Neural crest cell (in vitro differentiated cells): ENCODE measurements at regions not wholly inside any gene's neighbourhood (a gene's known extent, or its start where the extent isn't known, plus 50 kb on each side); places are given as distances from the start of the nearest gene placed in this dataset.

Source experiments
- DNase-seq: peaks from one replicate; pipeline ENCODE4 v3.0.0; 2021; ENCODE audit warnings: low read depth, mixed read lengths, low spot score
- H3K27ac Mint-ChIP-seq: one replicate; pipeline ENCODE4 v1.8.0; 2021; ENCODE audit warnings: mild to moderate bottlenecking, mixed read lengths; ENCODE audit not compliant: unreplicated experiment
- H3K27me3 Mint-ChIP-seq: 2 replicates; pipeline ENCODE4 v1.8.0; 2021; ENCODE audit warnings: low read depth, mild to moderate bottlenecking, mixed read lengths
- H3K36me3 Mint-ChIP-seq: 2 replicates; pipeline ENCODE4 v1.8.0; 2021; ENCODE audit warnings: low read depth, mild to moderate bottlenecking, mixed read lengths
- H3K4me1 Mint-ChIP-seq: 2 replicates; pipeline ENCODE4 v1.8.0; 2021; ENCODE audit warnings: mixed read lengths
- H3K4me3 Mint-ChIP-seq: one replicate; pipeline ENCODE4 v1.8.0; 2021; ENCODE audit warnings: mild to moderate bottlenecking, mixed read lengths
- H3K9me3 Mint-ChIP-seq: 2 replicates; pipeline ENCODE4 v1.8.0; 2021; ENCODE audit warnings: mixed read lengths
- TF ChIP-seq, protein P1 (sequence below): fragments of 200-600 bp; sonication (generic); conservative IDR thresholded peaks from 2 replicates; pipeline ENCODE4 v1.5.0; 2021; ENCODE audit warnings: antibody characterized with exemption, mild to moderate bottlenecking

DNA sequence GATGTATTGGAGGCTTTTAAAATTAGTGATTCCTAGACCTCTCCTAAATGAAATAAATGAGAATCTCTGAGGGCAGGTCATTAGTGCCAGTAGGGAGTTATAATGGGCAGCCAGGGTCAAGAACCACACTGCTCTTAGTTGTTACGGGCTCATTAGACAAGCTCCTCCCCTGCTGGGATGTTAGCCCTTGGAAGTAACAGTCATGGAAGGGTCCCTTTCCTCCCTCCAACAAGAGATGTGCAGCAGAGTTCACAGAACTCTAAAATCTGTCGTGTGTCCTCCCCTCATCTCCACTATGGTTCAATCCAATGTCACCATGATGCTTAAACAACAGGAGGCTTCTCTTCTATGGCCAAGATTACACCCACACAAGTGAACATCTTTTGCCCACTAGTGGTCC lies 419.5 kb downstream of the INSC start:
- TF ChIP-seq, protein P1, sequence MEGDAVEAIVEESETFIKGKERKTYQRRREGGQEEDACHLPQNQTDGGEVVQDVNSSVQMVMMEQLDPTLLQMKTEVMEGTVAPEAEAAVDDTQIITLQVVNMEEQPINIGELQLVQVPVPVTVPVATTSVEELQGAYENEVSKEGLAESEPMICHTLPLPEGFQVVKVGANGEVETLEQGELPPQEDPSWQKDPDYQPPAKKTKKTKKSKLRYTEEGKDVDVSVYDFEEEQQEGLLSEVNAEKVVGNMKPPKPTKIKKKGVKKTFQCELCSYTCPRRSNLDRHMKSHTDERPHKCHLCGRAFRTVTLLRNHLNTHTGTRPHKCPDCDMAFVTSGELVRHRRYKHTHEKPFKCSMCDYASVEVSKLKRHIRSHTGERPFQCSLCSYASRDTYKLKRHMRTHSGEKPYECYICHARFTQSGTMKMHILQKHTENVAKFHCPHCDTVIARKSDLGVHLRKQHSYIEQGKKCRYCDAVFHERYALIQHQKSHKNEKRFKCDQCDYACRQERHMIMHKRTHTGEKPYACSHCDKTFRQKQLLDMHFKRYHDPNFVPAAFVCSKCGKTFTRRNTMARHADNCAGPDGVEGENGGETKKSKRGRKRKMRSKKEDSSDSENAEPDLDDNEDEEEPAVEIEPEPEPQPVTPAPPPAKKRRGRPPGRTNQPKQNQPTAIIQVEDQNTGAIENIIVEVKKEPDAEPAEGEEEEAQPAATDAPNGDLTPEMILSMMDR: no peak
- peaks cover 6% of the 10 kb centered on the region for H3K9me3 Mint-ChIP-seq
- peak overlapping the region; percentile 12 for H3K27ac Mint-ChIP-seq
- H3K4me3 Mint-ChIP-seq: no peak overlapping the region
- H3K4me1 Mint-ChIP-seq: no peaks in the 10 kb centered on the region
- no peak for DNase-seq
- H3K27me3 Mint-ChIP-seq: no peaks in the 10 kb centered on the region
- no peaks in the 10 kb centered on the region for H3K36me3 Mint-ChIP-seq

GRCh38 chr11:15535414-15535813 lies 420.7 kb downstream of the INSC start:
- DNase-seq: no peak
- TF ChIP-seq, protein P1: no peak
- Mint-ChIP-seq H3K4me3 (no peak overlapping the region), H3K27ac (no peak overlapping the region), H3K27me3 (no peaks in the 10 kb centered on the region), H3K4me1 (peaks cover 3% of the 10 kb centered on the region), H3K36me3 (no peaks in the 10 kb centered on the region), H3K9me3 (peaks cover 6% of the 10 kb centered on the region)

GRCh38 chr11:15536438-15536837 lies 421.7 kb downstream of the INSC start:
- Mint-ChIP-seq H3K9me3 (peaks cover 6% of the 10 kb centered on the region), H3K4me3 (no peak overlapping the region), H3K36me3 (no peaks in the 10 kb centered on the region), H3K27ac (no peak overlapping the region), H3K4me1 (peaks cover 3% of the 10 kb centered on the region), H3K27me3 (no peaks in the 10 kb centered on the region)
- DNase-seq: no peak
- TF ChIP-seq, protein P1: no peak

DNA sequence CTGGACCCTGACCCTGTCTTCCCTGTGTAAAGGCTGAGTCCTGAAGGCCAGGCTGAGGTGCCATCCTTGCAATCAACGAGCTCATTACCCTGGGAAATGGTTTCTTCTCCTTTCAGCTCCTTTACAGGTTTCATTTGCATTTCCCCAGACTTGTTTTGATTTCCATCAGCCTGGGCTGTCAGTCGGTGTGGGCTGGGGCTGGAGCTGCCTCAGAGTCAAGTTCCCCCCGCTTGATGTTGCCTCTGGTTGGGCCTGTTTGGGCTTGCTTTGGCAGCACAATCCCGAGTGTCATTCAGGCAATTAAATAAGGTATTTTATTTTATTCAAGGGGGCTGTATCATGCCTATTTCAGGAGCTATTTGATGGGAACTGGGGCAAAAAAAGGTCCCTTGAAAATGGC lies 424.9 kb downstream of the INSC start:
- Mint-ChIP-seq H3K4me1 (peaks cover 3% of the 10 kb centered on the region), H3K27ac (no peak overlapping the region), H3K4me3 (no peak overlapping the region), H3K27me3 (no peaks in the 10 kb centered on the region), H3K36me3 (no peaks in the 10 kb centered on the region), H3K9me3 (peaks cover 3% of the 10 kb centered on the region)
- DNase-seq: no peak
- TF ChIP-seq, protein P1: no peak

GRCh38 chr11:15541079-15541478 lies 426.4 kb downstream of the INSC start:
- H3K4me3 Mint-ChIP-seq: no peak overlapping the region
- peaks cover 3% of the 10 kb centered on the region for H3K4me1 Mint-ChIP-seq

More at GRCh38 chr11:15541079-15541478, 426.4 kb downstream of the INSC start:
- no peaks in the 10 kb centered on the region for H3K36me3 Mint-ChIP-seq
- H3K27me3 Mint-ChIP-seq: no peaks in the 10 kb centered on the region
- H3K9me3 Mint-ChIP-seq: peaks cover 3% of the 10 kb centered on the region
- no peak for DNase-seq
- TF ChIP-seq, protein P1: no peak
- no peak overlapping the region for H3K27ac Mint-ChIP-seq
